ENCODE measurements at regions not wholly inside any gene's neighbourhood (a gene's known extent, or its start where the extent isn't known, plus 50 kb on each side); places are given as distances from the start of the nearest gene placed in this dataset.

- no peak for DNase-seq
These were observed 61.5 kb upstream of the RAPGEF2 start for GRCh38 chr4:159041054-159042034.

GRCh38 chr4:159042097-159042605 is 60.7 kb upstream of the RAPGEF2 start:
- DNase-seq: no peak

GRCh38 chr4:159042868-159043267 is 60.0 kb upstream of the RAPGEF2 start:
- DNase-seq: no peak

- DNase-seq: no peak
These were observed 59.0 kb upstream of the RAPGEF2 start for GRCh38 chr4:159043861-159044260.

- DNase-seq: no peak
These were observed 57.6 kb upstream of the RAPGEF2 start for GRCh38 chr4:159045321-159045720.

GRCh38 chr4:159046683-159047082 is 56.2 kb upstream of the RAPGEF2 start:
- DNase-seq: no peak

GRCh38 chr4:159047478-159048165 is 55.3 kb upstream of the RAPGEF2 start:
- DNase-seq: no peak

GRCh38 chr4:159048166-159048886 is 54.6 kb upstream of the RAPGEF2 start:
- DNase-seq: peak; percentile 36 to 67

GRCh38 chr4:159049780-159050375 is 53.0 kb upstream of the RAPGEF2 start:
- DNase-seq: no peak

GRCh38 chr4:159051245-159052071 is 51.4 kb upstream of the RAPGEF2 start:
- DNase-seq: no peak

- no peak for DNase-seq
These were observed 50.6 kb upstream of the RAPGEF2 start for GRCh38 chr4:159052315-159052714.
